Ectodermal cell (in vitro differentiated cells): ENCODE measurements at regions not wholly inside any gene's neighbourhood (a gene's known extent, or its start where the extent isn't known, plus 50 kb on each side); places are given as distances from the start of the nearest gene placed in this dataset.

ENCODE experiments used
- H3K27ac ChIP-seq: 2 replicates; pipeline ENCODE4 v1.7.0; 2013; ENCODE audit warnings: mild to moderate bottlenecking, low read depth, low read length; ENCODE audit not compliant: insufficient read depth, poor library complexity, severe bottlenecking
- H3K27me3 ChIP-seq: 2 replicates; pipeline ENCODE4 v1.7.0; 2013; ENCODE audit warnings: mild to moderate bottlenecking, low read length; ENCODE audit not compliant: insufficient read depth, control insufficient read depth, poor library complexity, severe bottlenecking
- H3K36me3 ChIP-seq: one replicate; pipeline ENCODE4 v1.7.0; 2013; ENCODE audit warnings: low read length; ENCODE audit not compliant: control insufficient read depth, insufficient read depth
- H3K4me1 ChIP-seq: one replicate; pipeline ENCODE4 v1.7.0; 2013; ENCODE audit warnings: low read length; ENCODE audit not compliant: control insufficient read depth, insufficient read depth
- H3K4me3 ChIP-seq: 2 replicates; pipeline ENCODE4 v1.7.0; 2013; ENCODE audit warnings: low read depth, low read length, control low read depth; ENCODE audit not compliant: insufficient read depth
- H3K9me3 ChIP-seq: 2 replicates; pipeline ENCODE4 v1.7.0; 2013; ENCODE audit warnings: mild to moderate bottlenecking, low read length, moderate library complexity; ENCODE audit not compliant: control insufficient read depth
- WGBS, 2 experiments: methylation state at CpG; one replicate each; pipeline ENCODE4 v1.1.7; 2013; ENCODE audit warnings: missing lambda C conversion rate in 2 of 2; 5-methylcytosine and 5-hydroxymethylcytosine counted together

DNA sequence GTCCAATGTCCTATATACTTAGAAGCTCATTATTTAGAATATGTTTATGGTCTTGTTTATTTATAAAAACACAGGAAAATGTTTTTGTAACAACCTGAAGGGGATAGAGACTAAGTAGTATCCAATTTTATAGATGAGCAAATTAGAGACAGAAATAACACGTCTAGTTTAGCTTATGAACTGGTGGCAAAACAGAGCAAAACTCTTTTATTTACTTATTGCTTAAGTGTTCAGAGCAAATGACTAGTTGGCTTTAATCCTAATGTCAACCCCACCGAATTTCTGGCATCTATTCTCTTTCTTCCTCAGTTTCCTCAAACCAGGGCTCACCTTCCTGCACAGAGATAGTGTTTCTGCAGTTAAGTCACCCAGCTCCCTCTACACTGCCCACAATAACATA, 792.8 kb downstream of the REEP3 start:
- no peak overlapping the region for H3K4me3 ChIP-seq
- WGBS, 2 experiments = 90% methylated on average over 2 of the region's 2 CpGs
- no peaks in the 10 kb centered on the region for H3K9me3 ChIP-seq
- H3K36me3 ChIP-seq = no peaks in the 10 kb centered on the region
- H3K4me1 ChIP-seq = no peaks in the 10 kb centered on the region
- H3K27ac ChIP-seq = no peak overlapping the region
- no peaks in the 10 kb centered on the region for H3K27me3 ChIP-seq

- H3K27ac ChIP-seq = no peak overlapping the region
- no peaks in the 10 kb centered on the region for H3K9me3 ChIP-seq
- H3K36me3 ChIP-seq = no peaks in the 10 kb centered on the region
- no peak overlapping the region for H3K4me3 ChIP-seq
- no peaks in the 10 kb centered on the region for H3K27me3 ChIP-seq
- H3K4me1 ChIP-seq = no peaks in the 10 kb centered on the region
- 87 to 100% methylated on average over 1 of the region's 1 CpG for WGBS, 2 experiments
Measured at GRCh38 chr10:64316416-64316815, 795.2 kb downstream of the REEP3 start.

DNA sequence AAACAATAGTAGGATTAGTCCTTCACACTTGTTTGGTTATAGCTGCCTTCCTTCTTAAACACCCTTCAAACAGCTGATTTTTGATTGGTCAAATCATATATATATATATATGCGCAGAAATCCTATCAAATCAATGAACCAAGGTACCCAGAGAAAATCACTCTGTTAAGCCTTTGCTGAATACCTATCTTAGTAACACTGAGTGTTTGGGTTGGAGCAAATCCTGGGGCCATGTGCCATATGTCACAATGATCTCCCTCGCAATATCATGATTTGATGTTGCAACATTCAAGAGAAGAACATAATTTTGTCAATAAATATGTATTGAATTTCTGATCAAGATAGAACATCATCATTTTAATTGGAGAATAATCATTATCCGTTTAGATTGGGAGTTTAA, 795.6 kb downstream of the REEP3 start:
- H3K4me1 ChIP-seq = no peaks in the 10 kb centered on the region
- H3K27ac ChIP-seq = no peak overlapping the region
- H3K27me3 ChIP-seq = no peaks in the 10 kb centered on the region
- H3K4me3 ChIP-seq = no peak overlapping the region
- no peaks in the 10 kb centered on the region for H3K9me3 ChIP-seq
- WGBS, 2 experiments = 94 to 100% methylated on average over 1 to 2 of the region's 3 CpGs
- no peaks in the 10 kb centered on the region for H3K36me3 ChIP-seq

DNA sequence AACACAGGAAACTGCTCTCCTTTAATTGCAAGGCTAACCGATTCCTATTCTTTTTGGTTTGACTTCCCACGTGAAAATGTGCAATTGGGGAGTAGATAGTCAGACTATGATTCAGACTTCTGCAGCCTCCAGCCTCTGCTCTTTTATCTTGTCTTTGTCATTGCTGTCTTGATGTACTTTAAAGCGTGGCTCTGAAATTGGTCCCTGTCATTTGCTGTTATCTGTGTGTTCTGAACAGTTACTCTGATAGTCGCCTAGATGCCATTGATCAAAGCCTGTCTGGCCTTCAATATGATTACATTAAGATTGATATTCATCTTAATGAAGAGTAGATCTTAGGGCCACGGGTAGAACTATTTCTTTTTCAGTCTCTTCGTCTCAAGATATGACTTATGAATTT, 799.2 kb downstream of the REEP3 start:
- 94 to 96% methylated on average over 6 of the region's 6 CpGs for WGBS, 2 experiments
- Histone ChIP-seq H3K9me3 (no peaks in the 10 kb centered on the region), H3K27me3 (no peaks in the 10 kb centered on the region), H3K4me1 (no peaks in the 10 kb centered on the region), H3K4me3 (no peak overlapping the region), H3K36me3 (no peaks in the 10 kb centered on the region), H3K27ac (no peak overlapping the region)

DNA sequence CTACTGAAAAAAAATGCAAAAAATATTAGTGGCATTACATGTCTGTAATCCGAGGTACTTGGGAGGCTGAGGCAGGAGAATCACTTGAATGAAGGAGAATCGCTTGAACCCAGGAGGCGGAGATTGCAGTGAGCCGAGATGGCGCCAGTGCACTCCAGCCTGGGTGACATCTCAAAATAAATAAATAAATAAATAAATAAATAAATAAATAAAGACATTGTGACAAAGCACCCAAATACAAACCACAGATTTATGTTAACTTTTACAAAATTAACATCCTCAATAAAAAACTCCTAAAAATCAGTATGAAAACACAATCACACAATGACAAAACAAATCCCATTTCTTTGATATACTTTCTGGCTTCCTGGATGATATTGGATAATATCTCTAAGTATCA, 808.3 kb downstream of the REEP3 start:
- 91 to 99% methylated on average over 2 to 4 of the region's 5 CpGs for WGBS, 2 experiments
- Histone ChIP-seq H3K4me3 (no peak overlapping the region), H3K4me1 (no peaks in the 10 kb centered on the region), H3K27me3 (no peaks in the 10 kb centered on the region), H3K36me3 (no peaks in the 10 kb centered on the region), H3K27ac (no peak overlapping the region), H3K9me3 (no peaks in the 10 kb centered on the region)

DNA sequence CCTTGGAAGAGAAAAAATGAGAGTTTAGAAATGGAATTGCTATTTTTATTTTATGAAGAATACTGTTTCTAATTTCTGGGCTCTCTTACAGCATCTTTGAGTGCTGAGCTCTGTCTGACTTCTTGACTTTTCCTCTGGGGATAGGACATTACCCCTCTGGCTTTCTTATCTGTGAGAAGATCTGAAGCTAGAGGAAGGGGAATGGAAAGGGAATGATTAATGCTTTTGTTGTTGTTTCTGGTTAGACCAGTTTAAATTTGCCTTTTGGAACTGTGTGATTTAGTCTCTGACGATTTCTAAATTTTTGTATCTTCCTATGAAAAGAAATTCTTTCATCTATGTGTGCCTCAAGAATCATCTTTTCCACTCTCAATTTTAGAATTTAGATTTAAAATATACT, 811.4 kb downstream of the REEP3 start:
- Histone ChIP-seq H3K9me3 (no peaks in the 10 kb centered on the region), H3K4me3 (no peak overlapping the region), H3K4me1 (no peaks in the 10 kb centered on the region), H3K27ac (no peak overlapping the region), H3K36me3 (no peaks in the 10 kb centered on the region), H3K27me3 (no peaks in the 10 kb centered on the region)
- WGBS, 2 experiments = 100% methylated on average over 1 of the region's 1 CpG; no CpG with 5 or more reads in 1 of the 2 experiments

DNA sequence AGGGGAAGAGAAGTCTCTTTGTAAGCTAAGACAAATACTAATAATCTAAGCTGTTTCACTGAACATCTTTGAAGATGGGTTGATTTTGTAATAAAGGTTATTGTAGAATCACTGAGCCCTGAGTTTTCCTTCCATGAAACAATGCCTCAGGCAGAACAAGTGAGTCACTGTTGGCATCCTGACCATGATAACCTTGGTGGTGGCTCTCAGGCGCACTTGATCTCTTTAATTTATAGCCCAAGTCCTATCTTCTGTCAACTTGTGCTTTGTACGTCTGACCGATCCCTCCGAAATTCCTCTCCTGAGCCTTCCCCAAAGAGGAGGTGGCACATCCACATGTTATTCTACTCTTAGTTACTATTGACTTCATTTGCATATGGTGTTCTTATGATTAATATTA, 812.9 kb downstream of the REEP3 start:
- no peak overlapping the region for H3K4me3 ChIP-seq
- H3K27me3 ChIP-seq = no peaks in the 10 kb centered on the region
- WGBS, 2 experiments = 95 to 98% methylated on average over 4 of the region's 4 CpGs
- H3K4me1 ChIP-seq = no peaks in the 10 kb centered on the region
- H3K36me3 ChIP-seq = no peaks in the 10 kb centered on the region
- no peaks in the 10 kb centered on the region for H3K9me3 ChIP-seq
- no peak overlapping the region for H3K27ac ChIP-seq

- Histone ChIP-seq H3K4me1 (no peaks in the 10 kb centered on the region), H3K36me3 (no peaks in the 10 kb centered on the region), H3K27me3 (no peaks in the 10 kb centered on the region), H3K27ac (no peak overlapping the region), H3K4me3 (no peak overlapping the region), H3K9me3 (no peaks in the 10 kb centered on the region)
- WGBS, 2 experiments = 79 to 95% methylated on average over 1 of the region's 1 CpG
Measured at GRCh38 chr10:64344211-64344610, 823.0 kb downstream of the REEP3 start.

DNA sequence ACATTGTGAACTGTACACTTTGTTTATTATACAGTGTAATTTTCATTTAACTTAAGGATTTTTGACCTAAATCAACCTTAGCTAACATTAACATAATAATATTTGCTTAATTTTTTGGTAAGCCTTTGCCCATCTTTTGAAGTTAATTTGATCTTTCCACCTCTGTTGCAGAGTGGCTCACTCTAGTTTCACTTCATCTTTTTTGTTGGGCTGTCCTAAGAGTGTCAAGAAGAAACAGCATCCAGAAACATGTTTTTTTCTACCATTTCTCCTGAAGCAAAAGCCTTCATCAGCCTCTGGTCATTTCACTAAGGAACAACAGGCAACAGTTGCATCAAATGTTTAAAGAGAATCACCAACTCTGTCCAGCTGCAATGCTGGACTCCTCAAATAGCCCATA, 824.7 kb downstream of the REEP3 start:
- H3K36me3 ChIP-seq = no peaks in the 10 kb centered on the region
- H3K4me3 ChIP-seq = no peak overlapping the region

GRCh38 chr10:64346389-64346788, 825.2 kb downstream of the REEP3 start:
- WGBS, 2 experiments = 89 to 94% methylated on average over 4 of the region's 5 CpGs
- H3K27me3 ChIP-seq = no peaks in the 10 kb centered on the region
- no peaks in the 10 kb centered on the region for H3K4me1 ChIP-seq
- H3K36me3 ChIP-seq = no peaks in the 10 kb centered on the region
- no peak overlapping the region for H3K4me3 ChIP-seq
- H3K9me3 ChIP-seq = no peaks in the 10 kb centered on the region
- H3K27ac ChIP-seq = no peak overlapping the region

More for the DNA sequence above, 824.7 kb downstream of the REEP3 start:
- Histone ChIP-seq H3K27ac (no peak overlapping the region), H3K9me3 (no peaks in the 10 kb centered on the region), H3K27me3 (no peaks in the 10 kb centered on the region), H3K4me1 (no peaks in the 10 kb centered on the region)

DNA sequence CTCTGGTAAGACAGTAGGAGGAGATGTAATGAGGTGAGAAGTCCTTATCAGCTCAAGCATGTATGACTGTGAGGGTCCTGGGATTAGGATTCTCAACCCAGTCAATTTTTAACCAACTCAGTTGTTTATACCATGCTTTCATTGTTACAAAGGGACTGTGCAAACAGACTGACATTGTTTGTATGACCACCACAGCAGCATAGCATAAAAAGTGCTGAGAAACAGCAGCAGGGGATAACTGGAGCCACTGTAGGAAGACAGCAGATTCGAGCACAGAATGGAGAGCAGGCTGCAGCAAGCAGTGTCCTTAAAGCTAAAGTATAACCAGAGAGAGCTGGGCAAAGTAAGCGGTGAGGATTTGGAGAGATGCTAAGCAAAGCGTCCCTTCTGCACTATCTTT, 829.5 kb downstream of the REEP3 start:
- no peak overlapping the region for H3K27ac ChIP-seq
- H3K4me3 ChIP-seq = no peak overlapping the region
- no peaks in the 10 kb centered on the region for H3K36me3 ChIP-seq
- 77 to 81% methylated on average over 3 of the region's 3 CpGs for WGBS, 2 experiments
- no peaks in the 10 kb centered on the region for H3K4me1 ChIP-seq
- no peaks in the 10 kb centered on the region for H3K27me3 ChIP-seq
- H3K9me3 ChIP-seq = no peaks in the 10 kb centered on the region
